Activated naive CD8-positive, alpha-beta T cell treated with anti-CD3 and anti-CD28 coated beads, Interleukin-2, amount 50 U/mL, for 16 hours (primary cell): ENCODE measurements at regions not wholly inside any gene's neighbourhood (a gene's known extent, or its start where the extent isn't known, plus 50 kb on each side); places are given as distances from the start of the nearest gene placed in this dataset.

ENCODE experiments used
- DNase-seq: peaks from one replicate; pipeline ENCODE4 v3.0.0-alpha.2; 2020; ENCODE audit warnings: low read depth, low spot score

DNA sequence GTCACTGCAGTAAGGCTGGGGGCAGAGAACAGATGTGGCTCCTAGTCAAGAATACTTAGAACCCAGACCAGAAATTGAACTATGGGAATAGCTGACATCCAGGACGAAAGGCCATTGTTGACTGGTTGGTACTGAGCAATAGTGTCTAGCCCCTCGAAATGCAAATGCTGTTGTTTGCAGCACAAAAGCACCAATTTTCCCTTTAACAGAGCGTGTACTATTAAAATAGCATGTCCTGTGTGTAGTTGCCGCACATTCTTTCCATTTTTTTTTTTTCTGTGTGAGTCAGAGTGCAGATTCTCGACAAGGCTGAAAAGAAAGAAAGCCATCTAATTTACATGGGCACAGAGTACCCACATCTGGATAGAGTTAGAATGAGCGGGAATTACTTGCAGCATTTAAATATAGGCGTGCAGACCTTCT is 302.4 kb downstream of the PTEN start:
- DNase-seq = no peak

DNA sequence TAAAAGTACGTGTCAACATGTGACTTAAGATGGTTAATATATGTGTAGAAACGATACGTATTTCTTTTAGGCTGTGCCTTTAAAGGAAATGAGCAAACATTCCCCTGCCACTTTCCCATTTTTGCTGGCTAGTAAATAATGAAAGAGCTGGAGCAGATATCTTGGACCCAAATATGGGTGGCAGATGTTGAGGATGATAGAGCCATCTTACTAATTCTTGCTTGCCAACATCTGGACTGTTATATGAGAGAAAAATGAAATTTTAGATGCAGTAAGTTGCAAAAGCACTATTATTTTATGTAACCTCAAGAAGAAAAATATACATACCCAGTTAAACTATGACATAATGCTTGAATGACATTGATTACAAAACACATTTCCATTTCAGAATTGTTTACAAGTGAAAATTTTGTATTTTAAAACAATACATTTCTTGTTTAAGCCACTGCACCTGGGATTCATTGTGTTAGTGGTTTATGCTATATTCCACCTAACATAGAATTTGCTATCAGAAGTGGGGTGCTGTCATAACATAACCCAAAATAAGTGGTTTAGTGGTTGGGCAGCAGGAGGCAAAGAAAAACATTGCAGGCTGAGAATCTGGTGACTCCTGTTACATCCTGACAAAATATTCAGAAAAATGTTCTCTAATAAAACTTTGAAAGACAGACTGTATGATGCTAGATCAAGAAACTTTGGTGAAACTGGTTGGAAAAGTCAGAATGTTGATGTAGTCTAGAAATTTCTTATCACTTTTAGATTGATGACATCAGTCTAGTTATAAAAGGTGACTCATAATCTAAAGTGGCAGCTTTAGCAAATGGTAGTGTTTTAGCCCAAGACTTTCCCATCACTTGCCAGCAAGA is 305.0 kb downstream of the PTEN start:
- DNase-seq = no peak

DNA sequence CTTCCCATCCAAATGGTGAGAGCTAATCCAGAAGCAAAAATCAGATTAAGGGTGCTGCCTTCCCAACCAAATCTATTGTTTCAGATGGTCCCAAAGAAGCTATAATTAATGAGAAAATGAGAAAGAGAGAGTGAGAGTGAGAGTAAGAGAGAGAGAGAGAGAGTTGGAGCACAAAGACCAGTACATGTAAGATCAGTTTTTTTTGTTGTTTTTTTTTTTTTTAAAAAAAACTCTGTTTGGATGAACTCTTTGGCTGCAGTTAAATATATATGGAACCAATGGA is 305.6 kb downstream of the PTEN start:
- no peak for DNase-seq

DNA sequence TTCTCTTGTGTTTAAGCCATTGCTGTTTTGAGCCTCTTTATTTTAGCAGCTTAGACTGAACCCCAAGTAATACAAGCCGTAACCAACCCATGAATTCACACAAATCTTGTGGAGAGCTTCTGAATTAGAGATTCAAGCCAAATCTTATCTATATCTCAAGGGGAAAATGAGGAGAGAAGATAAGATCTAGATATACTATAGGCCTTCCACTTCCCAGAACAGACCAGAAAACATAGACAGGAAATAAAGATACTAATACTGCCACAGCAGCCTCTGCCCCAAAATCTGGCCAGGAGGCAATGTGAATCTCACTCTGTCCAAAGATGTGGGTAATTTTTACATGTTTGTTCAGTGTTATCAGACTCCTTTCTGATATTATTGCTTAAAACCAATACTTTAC is 307.2 kb downstream of the PTEN start:
- no peak for DNase-seq

DNA sequence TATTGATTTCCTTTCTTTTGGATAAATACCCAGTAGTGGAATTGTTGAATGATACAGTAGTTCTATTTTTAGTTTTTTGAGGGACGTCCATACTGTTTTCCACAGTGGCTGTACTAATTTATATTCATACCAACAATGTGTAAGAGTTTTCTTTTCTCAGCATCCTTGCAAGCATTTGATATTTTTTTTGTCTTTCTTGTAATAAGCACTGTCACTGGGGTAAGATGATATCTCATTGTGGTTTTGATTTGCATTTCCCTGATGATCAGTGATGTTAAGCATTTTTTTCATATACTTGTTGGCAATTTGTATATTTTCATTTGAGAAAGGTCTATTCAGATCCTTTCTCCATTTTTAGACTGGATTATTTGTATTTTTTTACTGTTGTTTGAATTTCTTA is 308.7 kb downstream of the PTEN start:
- no peak for DNase-seq

DNA sequence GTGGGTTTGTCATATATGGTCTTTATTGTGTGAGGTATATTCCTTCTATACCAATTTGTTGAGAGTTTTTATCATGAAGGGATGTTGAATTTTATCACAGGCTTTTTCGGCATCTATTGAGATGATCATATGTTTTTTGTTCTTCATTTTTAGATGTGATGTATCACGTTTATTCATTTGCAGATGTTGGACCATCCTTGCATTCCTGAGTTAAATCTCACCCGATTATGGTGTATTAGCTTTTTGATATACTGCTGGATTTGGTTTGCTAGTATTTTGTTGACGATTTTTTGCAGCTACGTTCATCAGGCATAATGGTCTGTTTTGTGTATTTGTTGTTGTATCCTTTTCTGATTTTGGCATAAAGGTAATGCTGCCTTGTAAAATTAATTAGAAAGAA is 311.0 kb downstream of the PTEN start:
- DNase-seq = no peak

DNA sequence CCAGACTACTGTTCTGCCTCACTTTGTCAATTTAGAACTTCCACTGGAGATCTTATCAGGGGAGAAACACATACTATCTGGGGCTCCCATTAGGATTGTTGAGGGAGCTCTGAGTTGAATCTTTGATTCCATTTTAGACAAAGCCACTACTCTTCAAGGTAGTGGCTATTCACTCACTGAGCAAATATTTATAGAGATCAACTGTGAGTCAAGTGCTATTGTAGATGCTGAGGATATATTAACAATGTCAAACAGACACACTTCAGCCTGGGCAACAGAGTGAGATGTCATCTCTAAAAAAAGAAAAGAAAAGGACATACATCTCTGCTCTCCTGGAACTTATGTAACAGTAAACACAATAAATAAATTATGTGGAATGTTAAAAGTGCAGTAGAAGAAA is 315.3 kb downstream of the PTEN start:
- no peak for DNase-seq

DNA sequence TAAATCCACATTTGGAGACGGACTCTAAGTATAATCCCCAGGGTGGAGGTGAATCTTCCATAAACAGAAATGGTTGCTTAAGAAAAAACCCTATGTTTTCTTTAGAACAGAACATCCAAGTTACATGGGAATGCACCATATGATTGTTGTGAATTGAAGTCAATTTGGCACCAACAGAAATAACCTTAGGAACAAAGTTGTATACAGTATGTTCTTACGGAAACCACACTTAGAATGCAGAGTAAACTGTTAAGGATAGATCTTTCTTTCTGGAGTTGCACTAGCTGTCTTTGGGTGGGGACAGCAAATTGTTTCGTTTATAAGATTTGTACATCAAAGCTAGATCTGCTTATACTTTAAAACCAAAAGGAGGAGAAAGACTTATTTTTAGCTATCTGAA is 316.4 kb downstream of the PTEN start:
- no peak for DNase-seq

DNA sequence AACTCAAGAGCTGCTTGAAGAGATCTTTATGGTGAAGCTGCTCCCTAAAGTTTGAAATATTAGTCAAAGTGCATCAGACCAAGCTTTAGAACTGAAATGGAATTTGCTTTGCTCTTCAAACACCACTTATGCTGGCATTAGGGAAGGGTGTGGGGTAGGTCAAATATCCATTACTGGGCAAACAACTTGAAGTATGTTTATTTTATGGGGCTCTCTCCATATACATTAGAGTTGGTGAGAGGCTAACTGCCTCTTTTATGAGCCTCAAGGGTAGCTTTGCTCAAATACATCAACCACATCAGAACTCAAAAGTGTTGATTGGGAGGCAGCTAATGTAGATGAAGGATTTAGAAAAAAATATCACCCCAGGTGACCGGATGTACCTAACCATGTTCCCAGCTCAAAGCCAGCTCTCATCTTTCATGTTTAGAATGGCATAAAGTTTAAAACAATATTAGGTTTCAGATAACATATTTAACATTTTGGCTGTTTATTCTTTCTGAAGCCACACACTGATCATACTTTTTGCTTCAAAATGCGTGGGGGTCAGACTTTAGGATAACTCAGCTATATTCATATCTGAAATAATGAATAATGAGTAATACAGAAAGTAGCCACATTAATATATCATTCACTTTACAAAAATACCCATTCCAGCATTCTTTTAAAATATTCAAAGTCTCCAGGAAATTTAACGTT is 318.6 kb downstream of the PTEN start:
- no peak for DNase-seq

DNA sequence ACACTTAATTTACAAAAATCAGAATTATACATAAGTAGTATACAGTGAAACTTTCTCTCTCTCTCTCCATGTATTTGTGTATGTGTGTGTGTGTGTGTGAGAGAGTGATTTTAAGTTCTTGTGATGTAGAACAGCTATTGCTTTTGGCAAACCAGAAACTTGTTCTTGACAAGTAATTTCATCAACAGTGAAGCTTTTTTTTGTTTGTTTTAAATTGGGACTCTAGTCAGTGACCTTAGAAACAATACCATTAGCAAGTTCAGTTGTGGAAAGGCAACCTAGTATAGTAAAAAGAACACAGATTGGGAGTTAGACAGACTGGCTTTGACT is 319.1 kb downstream of the PTEN start:
- no peak for DNase-seq

DNA sequence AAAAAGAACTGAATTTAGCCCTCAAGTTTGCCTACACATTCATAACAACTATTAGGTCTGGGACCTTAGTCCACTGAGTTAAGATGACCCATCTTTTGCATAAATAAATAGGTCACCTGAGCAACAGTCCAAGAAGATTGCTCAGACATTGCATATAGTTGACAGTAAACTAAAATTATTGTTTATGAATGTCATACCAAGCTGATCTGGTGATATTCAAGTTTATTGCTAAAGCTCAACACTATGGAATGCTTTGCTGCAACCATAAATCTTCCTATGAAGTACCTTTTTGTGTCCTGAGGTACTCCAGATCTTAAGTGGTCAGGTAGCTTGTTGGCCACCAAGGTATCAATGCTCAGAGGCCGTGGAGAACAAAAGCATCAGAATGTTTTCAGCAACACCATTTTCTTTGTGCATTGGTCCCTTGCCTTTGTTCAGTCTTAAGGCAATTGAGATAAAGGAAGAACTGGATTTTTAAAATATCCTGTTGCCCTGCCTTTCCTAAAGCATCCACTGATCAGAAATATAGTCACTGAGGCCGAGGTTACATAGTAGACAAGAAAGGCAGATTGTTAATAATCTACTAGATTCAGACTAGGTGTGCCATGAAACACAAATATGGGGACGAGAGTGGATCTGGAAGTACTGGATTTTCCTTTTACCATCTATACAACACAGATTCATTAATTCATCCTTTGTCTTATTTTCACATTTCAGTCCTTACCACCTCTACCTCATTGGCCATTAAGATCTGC is 321.3 kb downstream of the PTEN start:
- DNase-seq = no peak

DNA sequence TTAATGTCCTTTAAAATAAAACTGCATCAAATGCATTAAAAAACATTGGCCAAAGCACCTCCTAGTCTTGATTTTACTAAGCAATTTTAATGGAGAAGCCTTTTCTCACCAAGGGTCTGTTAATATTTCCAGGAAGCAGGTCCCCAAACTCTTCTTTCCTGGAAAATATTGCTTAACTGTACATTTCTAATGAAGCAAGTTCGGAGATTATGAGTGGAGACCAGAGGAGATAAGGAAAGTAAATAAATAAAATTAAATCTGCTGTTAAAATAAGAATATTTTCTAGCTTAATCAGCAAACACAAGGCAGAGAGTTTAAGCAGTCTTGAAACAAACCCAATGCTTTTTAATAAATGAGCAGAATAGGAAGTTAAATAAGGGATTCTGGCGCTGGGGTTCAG is 322.4 kb downstream of the PTEN start:
- no peak for DNase-seq

DNA sequence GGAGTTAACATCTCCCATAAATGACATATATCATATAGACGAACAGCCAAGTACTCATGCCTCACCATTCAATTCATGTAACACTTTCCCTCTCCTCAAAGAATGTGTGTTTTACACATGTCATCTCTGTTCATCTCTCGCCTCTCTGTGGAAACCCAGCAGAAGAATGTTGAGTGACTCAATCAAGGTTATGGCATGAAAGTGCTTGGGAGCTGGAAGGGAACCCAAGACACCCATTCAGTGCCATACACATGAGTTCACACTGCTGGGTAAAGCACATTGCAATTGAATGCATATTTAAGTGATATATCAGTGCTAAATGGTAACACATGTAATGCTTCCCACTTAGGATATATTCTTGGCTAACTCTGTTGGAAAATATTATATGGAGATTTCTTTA is 322.9 kb downstream of the PTEN start:
- no peak for DNase-seq

DNA sequence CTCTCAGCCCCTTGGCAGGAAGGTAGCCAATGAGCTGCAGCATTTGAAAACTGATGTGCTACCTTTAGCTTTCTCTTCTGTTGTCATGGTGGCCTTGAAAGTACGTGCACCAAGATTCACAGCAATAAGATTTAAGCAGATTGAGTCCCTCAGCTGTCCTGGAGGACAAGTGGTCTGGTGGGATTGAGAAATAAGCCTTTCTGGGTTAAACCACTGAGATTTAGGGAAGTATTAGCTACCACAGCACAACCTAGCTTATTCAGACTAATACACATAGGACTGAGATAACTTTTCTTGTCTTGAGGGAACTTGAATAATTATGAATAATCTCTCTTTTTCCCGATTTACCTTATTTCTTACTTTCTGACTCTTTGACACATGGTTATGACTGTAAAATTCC is 324.0 kb downstream of the PTEN start:
- no peak for DNase-seq

DNA sequence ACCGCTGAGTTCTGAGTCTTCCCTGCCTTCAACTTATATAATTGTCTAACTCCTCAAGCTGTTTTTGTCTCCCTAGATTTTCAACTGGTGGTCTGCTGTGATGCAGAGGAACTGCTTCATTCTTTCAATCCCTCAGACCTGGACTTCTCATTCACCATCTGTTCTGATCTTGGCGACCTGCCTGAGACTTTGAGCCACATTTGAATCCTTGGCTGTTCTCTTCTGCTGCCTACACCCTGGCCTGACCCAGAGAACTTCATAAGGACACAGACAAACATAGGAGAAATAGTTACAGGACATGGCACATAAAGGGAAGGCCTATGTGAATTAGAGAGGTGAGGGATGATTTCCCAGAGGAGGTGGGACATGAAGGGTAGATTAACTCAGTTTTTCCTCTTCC is 326.7 kb downstream of the PTEN start:
- no peak for DNase-seq

DNA sequence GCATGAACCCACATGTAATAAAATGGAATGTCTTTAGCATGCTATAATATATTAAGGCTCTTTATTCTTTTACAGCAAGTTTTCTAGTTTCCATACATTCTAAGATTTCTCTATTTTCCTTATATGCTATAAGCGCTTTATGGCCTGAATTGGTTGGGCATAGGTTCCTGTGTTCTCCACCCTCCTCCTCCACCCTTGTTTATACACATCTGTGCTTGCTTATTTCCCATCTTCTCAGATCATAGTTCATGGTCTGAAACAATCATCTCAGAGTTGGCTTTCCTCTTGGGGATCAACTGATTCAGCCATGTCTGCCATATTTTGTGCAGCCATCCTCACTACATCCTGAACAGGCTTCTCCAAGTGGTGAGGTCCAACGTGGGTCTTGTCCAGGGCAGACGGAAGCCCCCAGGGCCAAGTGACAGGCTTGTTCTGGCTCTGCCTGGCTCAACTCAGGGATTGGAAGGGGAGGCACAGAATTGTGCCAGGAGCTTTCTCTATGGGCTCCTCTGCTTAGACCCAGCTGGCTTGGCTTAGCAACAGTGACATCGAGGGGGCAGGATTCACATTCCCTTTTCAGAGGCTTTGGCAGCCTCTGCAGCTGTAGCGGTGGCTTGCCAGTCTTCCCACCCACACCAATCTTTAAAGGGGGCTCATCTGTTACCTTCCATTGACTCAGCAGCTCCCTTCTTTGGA is 327.3 kb downstream of the PTEN start:
- DNase-seq = no peak

DNA sequence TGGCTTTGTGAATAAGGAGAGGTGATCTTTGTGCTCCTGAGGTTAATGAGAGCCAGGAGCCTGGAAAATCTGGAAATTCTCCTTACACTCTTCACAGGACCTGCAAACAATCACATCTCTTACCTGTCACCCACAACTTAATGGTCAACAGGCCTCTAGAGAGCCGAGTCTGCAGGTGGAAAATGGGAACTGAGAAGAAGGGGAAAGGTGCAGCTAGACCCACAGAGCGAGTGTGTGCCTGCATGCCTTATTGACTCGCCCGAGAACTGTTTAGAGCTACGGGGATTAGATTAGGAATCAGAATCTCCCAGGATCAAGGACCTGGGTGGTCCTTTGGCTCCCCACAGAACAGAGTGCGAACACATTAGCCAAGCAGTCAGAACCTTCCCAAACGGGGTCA is 329.6 kb downstream of the PTEN start:
- no peak for DNase-seq

DNA sequence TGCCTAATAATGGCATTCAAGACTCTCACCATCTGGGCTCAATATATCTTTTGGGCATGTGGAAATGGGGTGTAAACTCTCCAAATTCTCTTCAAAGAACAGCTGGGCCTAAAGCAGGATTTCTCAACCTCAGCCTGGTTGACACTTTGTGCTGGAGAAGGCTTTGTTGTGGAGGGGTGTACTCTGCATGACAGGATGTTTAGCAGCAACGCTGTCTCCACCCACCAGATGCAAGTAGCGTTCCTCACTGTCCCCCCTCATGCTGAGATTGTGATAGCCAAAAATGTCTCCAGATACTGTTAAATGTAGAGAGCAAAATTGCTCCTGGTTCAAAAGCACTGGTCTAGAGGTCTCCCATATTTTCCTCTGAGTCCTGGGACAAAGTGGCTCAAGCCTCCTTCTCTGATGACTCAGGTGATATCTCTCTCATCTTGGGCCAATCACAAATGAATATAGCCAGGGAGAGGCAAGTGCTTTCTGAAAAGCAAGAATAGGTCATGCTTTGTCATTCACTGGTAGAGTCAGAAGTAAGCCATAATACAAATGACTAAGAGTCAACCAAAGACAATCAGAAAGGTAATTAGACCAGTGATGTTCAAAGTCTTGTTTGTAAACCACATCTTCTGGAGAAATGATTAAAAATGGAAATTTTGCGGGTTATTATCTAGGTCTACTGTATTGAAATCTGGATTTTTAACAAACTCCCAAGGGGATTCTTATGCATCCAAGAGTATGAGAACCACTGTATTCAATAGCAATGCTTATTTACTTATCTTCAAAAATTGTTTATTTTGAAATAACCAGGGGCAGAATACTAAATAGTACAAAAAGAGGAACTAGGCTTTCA is 330.8 kb downstream of the PTEN start:
- DNase-seq = no peak

DNA sequence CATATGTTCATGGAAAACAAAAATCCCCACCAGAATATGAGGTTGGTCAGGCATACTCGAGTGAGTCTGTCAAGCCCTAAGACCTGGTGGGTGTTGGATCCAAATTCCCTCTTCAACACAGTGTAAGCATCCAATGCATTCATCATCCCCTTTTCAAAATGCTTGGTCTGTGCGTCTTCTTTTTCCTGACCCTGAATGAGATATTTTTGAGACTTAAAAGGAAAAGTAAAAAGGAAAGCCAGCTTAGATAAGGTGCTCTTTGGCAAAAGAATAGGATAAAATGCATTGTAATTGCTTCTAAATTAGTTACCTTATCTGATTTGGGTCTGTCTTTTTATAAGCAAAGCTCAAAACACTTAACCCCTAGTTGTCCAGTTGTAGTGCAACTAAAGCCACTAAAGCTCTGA is 331.5 kb downstream of the PTEN start:
- no peak for DNase-seq

DNA sequence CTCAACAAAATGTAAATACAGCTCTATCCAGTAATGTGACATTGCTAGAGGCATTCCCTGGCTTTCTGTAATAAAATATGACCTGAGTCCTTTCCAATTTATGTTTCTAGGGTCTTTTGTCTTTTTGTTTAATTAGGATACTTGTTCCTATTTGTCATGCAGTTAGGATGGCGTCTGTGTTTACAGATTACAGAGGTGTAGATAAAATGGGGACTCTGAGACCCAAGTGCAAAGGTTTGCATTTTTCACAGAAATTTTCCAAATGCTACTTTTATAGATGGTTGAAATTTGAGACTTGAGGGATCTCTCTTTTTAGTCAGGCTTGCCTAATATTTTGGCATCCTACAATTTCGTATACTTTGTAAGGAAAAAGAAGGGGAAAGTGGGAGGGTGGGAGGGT is 332.4 kb downstream of the PTEN start:
- no peak for DNase-seq

DNA sequence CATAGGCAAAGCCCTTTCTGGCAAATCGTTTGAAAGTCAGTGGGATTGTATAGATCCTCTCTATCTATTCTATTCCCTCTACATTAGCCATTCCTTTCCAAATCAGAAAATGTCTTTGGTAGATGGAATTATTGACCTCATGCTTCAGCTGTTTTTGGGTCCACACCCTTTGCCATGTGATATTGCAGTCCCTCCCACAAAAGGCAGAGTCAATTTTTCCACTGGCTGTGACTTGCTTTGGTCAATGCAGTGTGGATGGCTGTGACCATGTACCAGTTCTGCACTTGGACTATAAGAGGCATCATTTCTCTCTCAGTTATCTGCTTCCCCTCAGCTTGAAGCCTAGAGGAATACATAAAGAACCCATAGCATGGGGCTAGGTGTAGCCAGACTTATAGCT is 332.9 kb downstream of the PTEN start:
- no peak for DNase-seq
